ENCODE measurements at regions not wholly inside any gene's neighbourhood (a gene's known extent, or its start where the extent isn't known, plus 50 kb on each side); places are given as distances from the start of the nearest gene placed in this dataset.

DNA sequence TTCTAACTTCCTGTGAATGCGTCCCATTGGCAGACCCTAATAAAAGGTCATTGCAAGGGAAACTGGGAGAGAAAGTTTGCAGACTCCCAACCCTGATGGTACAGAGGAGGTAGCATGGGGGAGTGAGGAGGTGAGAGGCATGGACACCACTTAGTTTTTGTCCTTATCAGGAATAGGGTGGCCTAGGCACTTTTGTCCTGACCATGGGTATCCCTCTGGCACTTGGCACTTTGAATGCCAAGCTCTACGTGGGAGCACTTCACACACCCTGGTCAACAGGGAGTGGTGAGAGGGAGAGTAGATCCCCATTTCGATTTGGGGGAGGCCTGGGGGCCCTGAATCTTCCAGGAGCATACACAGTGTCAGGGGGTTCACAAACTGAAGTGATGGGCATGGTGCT is 75.6 kb upstream of the SH3PXD2B start:
- DNase-seq (ENCODE audit: extremely low read depth in 1 of 4, low spot score in 3 of 4) (no peak), ATAC-seq (no peak), FAIRE-seq (no peak)
- 0% methylated on average over 3 of the region's 3 CpGs for WGBS (ENCODE audit: insufficient coverage, low coverage, missing lambda C conversion rate)
- in situ Hi-C loops (cut with MboI): no loop called here
- intact Hi-C loops (cut with micrococcal nuclease): no loop called here
- no peaks in the 10 kb centered on the region for H3K9me3 ChIP-seq (replicated peaks; ENCODE audit: control insufficient read depth, insufficient read depth, low read depth, low read length)
- H3K79me2 ChIP-seq (ENCODE audit: control insufficient read depth, insufficient read depth, low read length): no peaks in the 10 kb centered on the region
- CTCF ChIA-PET (ENCODE audit: low intra/inter-chr PET ratio): no interaction called here
- TF ChIP-seq SIN3A (IDR thresholded peaks at IDR 0.05; ENCODE audit: borderline replicate concordance in 2 of 2, control insufficient read depth in 1 of 2, low read depth in 2 of 2, low read length in 2 of 2): no peak
- TF ChIP-seq COPS2 (conservative IDR thresholded peaks at IDR 0.05): no peak
- TF ChIP-seq, protein P1, sequence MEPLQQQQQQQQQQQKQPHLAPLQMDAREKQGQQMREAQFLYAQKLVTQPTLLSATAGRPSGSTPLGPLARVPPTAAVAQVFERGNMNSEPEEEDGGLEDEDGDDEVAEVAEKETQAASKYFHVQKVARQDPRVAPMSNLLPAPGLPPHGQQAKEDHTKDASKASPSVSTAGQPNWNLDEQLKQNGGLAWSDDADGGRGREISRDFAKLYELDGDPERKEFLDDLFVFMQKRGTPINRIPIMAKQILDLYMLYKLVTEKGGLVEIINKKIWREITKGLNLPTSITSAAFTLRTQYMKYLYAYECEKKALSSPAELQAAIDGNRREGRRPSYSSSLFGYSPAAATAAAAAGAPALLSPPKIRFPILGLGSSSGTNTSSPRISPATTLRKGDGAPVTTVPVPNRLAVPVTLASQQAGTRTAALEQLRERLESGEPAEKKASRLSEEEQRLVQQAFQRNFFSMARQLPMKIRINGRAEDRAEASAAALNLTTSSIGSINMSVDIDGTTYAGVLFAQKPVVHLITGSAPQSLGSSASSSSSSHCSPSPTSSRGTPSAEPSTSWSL (CRISPR knock-in tag; IDR thresholded peaks at IDR 0.05; ENCODE audit: borderline replicate concordance): no peak
- no peak for TF ChIP-seq TAL1 (IDR thresholded peaks at IDR 0.05)
- TF ChIP-seq, protein P2, sequence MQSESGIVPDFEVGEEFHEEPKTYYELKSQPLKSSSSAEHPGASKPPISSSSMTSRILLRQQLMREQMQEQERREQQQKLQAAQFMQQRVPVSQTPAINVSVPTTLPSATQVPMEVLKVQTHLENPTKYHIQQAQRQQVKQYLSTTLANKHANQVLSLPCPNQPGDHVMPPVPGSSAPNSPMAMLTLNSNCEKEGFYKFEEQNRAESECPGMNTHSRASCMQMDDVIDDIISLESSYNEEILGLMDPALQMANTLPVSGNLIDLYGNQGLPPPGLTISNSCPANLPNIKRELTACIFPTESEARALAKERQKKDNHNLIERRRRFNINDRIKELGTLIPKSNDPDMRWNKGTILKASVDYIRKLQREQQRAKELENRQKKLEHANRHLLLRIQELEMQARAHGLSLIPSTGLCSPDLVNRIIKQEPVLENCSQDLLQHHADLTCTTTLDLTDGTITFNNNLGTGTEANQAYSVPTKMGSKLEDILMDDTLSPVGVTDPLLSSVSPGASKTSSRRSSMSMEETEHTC (IDR thresholded peaks at IDR 0.05): no peak
- TF ChIP-seq NCOA6 (IDR thresholded peaks at IDR 0.05): no peak
- no peak for TF ChIP-seq MAZ (CRISPR knock-in tag; conservative IDR thresholded peaks at IDR 0.05 in 1 of 2, IDR thresholded peaks at IDR 0.05 in 1 of 2)
- TF ChIP-seq EP400 (IDR thresholded peaks at IDR 0.05): no peak
- TF ChIP-seq, protein P3, sequence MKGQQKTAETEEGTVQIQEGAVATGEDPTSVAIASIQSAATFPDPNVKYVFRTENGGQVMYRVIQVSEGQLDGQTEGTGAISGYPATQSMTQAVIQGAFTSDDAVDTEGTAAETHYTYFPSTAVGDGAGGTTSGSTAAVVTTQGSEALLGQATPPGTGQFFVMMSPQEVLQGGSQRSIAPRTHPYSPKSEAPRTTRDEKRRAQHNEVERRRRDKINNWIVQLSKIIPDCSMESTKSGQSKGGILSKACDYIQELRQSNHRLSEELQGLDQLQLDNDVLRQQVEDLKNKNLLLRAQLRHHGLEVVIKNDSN (CRISPR knock-in tag; IDR thresholded peaks at IDR 0.05): no peak
- TF ChIP-seq, protein P4, sequence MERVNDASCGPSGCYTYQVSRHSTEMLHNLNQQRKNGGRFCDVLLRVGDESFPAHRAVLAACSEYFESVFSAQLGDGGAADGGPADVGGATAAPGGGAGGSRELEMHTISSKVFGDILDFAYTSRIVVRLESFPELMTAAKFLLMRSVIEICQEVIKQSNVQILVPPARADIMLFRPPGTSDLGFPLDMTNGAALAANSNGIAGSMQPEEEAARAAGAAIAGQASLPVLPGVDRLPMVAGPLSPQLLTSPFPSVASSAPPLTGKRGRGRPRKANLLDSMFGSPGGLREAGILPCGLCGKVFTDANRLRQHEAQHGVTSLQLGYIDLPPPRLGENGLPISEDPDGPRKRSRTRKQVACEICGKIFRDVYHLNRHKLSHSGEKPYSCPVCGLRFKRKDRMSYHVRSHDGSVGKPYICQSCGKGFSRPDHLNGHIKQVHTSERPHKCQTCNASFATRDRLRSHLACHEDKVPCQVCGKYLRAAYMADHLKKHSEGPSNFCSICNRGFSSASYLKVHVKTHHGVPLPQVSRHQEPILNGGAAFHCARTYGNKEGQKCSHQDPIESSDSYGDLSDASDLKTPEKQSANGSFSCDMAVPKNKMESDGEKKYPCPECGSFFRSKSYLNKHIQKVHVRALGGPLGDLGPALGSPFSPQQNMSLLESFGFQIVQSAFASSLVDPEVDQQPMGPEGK (CRISPR knock-in tag; IDR thresholded peaks at IDR 0.05; ENCODE audit: borderline replicate concordance): no peak
- no peak for TF ChIP-seq NR2C2 (CRISPR knock-in tag; IDR thresholded peaks at IDR 0.05)
- no peak for TF ChIP-seq NR2C2 (tag; IDR thresholded peaks at IDR 0.05)
- TF ChIP-seq HDGF (IDR thresholded peaks at IDR 0.05): no peak
- TF ChIP-seq ZFP36 (IDR thresholded peaks at IDR 0.05; ENCODE audit: low read depth, low read length, partially characterized antibody): no peak
- TF ChIP-seq ZNF146 (CRISPR knock-in tag; IDR thresholded peaks at IDR 0.05; ENCODE audit: unreplicated experiment): no peak
- POLR2A ChIA-PET: no interaction called here
- no peak overlapping the region for H3K4me2 ChIP-seq (ENCODE audit: insufficient read depth, low read length)
- no peaks in the 10 kb centered on the region for H4K20me1 ChIP-seq (replicated peaks; ENCODE audit: control insufficient read depth, insufficient read depth, low read length)
- no peaks in the 10 kb centered on the region for H3K9me1 ChIP-seq (ENCODE audit: control insufficient read depth, insufficient read depth, low read length)
- BruUV-seq (replicated peaks): no TSS peak
- H3K27ac ChIP-seq (ENCODE audit: extremely low read depth, low read depth, low read length): no peak overlapping the region
- H3K9ac ChIP-seq (ENCODE audit: insufficient read depth in 1 of 2, low read depth in 2 of 2, low read length in 2 of 2): no peak overlapping the region
- no peaks in the 10 kb centered on the region for H3K36me3 ChIP-seq (ENCODE audit: control insufficient read depth, insufficient read depth, low read length)
- H3K4me3 ChIP-seq: no peak overlapping the region
- H2AFZ ChIP-seq (ENCODE audit: low read depth, low read length): no peak overlapping the region
- no peaks in the 10 kb centered on the region; a peak in 1 of 5 replicates for H3K4me1 ChIP-seq (replicated peaks in 1 of 2; ENCODE audit: control insufficient read depth in 2 of 2, insufficient read depth in 2 of 2, low read length in 2 of 2)
- H3K27me3 ChIP-seq (ENCODE audit: control insufficient read depth in 2 of 2, insufficient read depth in 2 of 2, low read length in 2 of 2): peaks cover 0 to 25% of the 10 kb centered on the region in 2 experiments; a peak in 2 of 5 replicates
